C4-2B (cell line): ENCODE measurements at regions not wholly inside any gene's neighbourhood (a gene's known extent, or its start where the extent isn't known, plus 50 kb on each side); places are given as distances from the start of the nearest gene placed in this dataset.

Experiments
- ZFX ChIP-seq: fragments of 450-650 bp; IDR thresholded peaks from 2 replicates; pipeline ENCODE4 v1.6.1; 2017
- TF ChIP-seq, protein P1 (sequence below): fragments of 450-650 bp; conservative IDR thresholded peaks from 2 replicates; pipeline ENCODE4 v1.5.1; 2017; ENCODE audit warnings: mild to moderate bottlenecking

DNA sequence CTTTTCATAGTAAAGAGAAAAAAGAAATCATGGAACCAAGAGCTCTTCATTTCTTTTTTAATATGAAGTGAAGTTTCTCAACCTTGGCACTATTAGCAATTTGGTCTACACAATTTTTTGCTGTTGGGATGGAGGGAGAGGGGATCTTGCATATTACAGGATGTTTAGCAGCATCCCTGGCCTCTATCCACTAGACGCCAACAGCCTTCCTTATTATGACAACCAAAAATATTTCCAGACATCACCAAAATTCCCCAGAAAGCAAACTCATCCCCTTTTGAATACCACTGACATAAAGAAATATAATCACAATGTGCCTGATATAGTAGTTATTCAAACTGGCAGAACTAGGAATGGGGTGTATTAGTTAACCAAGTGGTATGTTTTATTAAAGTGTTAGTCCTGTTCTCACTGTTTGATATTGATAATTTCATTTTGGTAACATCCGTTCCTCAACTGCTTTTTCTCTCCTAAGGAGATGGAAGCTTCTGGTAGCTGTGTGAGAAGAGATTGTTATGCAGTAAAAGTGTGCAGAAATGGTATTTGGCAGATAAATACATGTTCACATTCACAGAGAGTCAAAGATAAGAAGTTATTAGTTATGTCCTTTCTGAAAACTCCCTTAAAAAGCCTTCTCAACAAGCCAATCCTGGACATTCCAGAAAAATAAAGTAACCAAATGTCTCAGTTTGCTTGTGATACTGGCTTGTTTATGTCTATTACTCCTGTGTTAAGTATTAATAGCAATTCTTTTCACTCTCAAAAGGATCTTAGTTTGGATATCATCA lies 699.9 kb downstream of the C12orf50 start:
- TF ChIP-seq, protein P1, sequence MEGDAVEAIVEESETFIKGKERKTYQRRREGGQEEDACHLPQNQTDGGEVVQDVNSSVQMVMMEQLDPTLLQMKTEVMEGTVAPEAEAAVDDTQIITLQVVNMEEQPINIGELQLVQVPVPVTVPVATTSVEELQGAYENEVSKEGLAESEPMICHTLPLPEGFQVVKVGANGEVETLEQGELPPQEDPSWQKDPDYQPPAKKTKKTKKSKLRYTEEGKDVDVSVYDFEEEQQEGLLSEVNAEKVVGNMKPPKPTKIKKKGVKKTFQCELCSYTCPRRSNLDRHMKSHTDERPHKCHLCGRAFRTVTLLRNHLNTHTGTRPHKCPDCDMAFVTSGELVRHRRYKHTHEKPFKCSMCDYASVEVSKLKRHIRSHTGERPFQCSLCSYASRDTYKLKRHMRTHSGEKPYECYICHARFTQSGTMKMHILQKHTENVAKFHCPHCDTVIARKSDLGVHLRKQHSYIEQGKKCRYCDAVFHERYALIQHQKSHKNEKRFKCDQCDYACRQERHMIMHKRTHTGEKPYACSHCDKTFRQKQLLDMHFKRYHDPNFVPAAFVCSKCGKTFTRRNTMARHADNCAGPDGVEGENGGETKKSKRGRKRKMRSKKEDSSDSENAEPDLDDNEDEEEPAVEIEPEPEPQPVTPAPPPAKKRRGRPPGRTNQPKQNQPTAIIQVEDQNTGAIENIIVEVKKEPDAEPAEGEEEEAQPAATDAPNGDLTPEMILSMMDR, result no peak
- no peak for TF ChIP-seq ZFX
